ENCODE measurements at regions not wholly inside any gene's neighbourhood (a gene's known extent, or its start where the extent isn't known, plus 50 kb on each side); places are given as distances from the start of the nearest gene placed in this dataset.

GRCh38 chr13:65036999-65037398 lies 2193.1 kb downstream of the PCDH9 start:
- TF ChIP-seq CTCF (IDR thresholded peaks at IDR 0.05; ENCODE audit: low read depth, low read length, poor library complexity, severe bottlenecking): no peak
- TF ChIP-seq EZH2phosphoT487 (IDR thresholded peaks at IDR 0.05; ENCODE audit: borderline replicate concordance, low read length): no peak
